Endothelial cell (in vitro differentiated cells): ENCODE measurements at regions not wholly inside any gene's neighbourhood (a gene's known extent, or its start where the extent isn't known, plus 50 kb on each side); places are given as distances from the start of the nearest gene placed in this dataset.
"Not testable (repeated sequence)": the region's sequence is repeated elsewhere in the genome, so short reads cannot be mapped to it uniquely, and the experiment has no call there.

Experiments
- DNase-seq: peaks from one replicate; pipeline ENCODE4 v3.0.0; 2021; ENCODE audit warnings: low spot score
- H3K27ac Mint-ChIP-seq: one replicate; pipeline ENCODE4 v1.8.0; 2021; ENCODE audit warnings: mixed read lengths, inconsistent platforms; ENCODE audit not compliant: unreplicated experiment
- H3K27me3 Mint-ChIP-seq: one replicate; pipeline ENCODE4 v1.8.0; 2021; ENCODE audit warnings: mild to moderate bottlenecking, moderate library complexity, mixed read lengths, inconsistent platforms; ENCODE audit not compliant: unreplicated experiment
- H3K36me3 Mint-ChIP-seq: one replicate; pipeline ENCODE4 v1.8.0; 2021; ENCODE audit warnings: mild to moderate bottlenecking, low read depth, mixed read lengths, inconsistent platforms; ENCODE audit not compliant: unreplicated experiment
- H3K4me1 Mint-ChIP-seq: one replicate; pipeline ENCODE4 v1.8.0; 2021; ENCODE audit warnings: mild to moderate bottlenecking, mixed read lengths, inconsistent platforms; ENCODE audit not compliant: unreplicated experiment
- H3K4me3 Mint-ChIP-seq: one replicate; pipeline ENCODE4 v1.8.0; 2021; ENCODE audit warnings: mild to moderate bottlenecking, mixed read lengths, inconsistent platforms; ENCODE audit not compliant: unreplicated experiment
- H3K9me3 Mint-ChIP-seq: one replicate; pipeline ENCODE4 v1.8.0; 2021; ENCODE audit warnings: mixed read lengths, inconsistent platforms; ENCODE audit not compliant: unreplicated experiment
- CTCF ChIP-seq: fragments of 200-600 bp; sonication (generic); IDR thresholded peaks from one replicate; pipeline ENCODE4 v1.5.0; 2021; ENCODE audit warnings: antibody characterized with exemption; ENCODE audit not compliant: unreplicated experiment

- no peak for DNase-seq
- Mint-ChIP-seq H3K27ac (no peak overlapping the region), H3K4me1 (no peaks in the 10 kb centered on the region), H3K4me3 (no peak overlapping the region), H3K36me3 (no peaks in the 10 kb centered on the region), H3K9me3 (no peaks in the 10 kb centered on the region), H3K27me3 (no peaks in the 10 kb centered on the region)
- no peak for TF ChIP-seq CTCF
Measured at GRCh38 chr1:70499695-70500094, 88.6 kb downstream of the CTH start.

GRCh38 chr1:70503358-70503757 lies 92.3 kb downstream of the CTH start:
- H3K4me3 Mint-ChIP-seq: no peak overlapping the region
- no peak for DNase-seq
- no peak overlapping the region for H3K27ac Mint-ChIP-seq
- no peaks in the 10 kb centered on the region for H3K4me1 Mint-ChIP-seq
- no peaks in the 10 kb centered on the region for H3K27me3 Mint-ChIP-seq
- H3K9me3 Mint-ChIP-seq: no peaks in the 10 kb centered on the region
- H3K36me3 Mint-ChIP-seq: no peaks in the 10 kb centered on the region
- no peak for TF ChIP-seq CTCF

- Mint-ChIP-seq H3K27ac (no peak overlapping the region), H3K9me3 (no peaks in the 10 kb centered on the region), H3K4me3 (no peak overlapping the region), H3K4me1 (no peaks in the 10 kb centered on the region), H3K36me3 (no peaks in the 10 kb centered on the region), H3K27me3 (no peaks in the 10 kb centered on the region)
- DNase-seq: no peak
- no peak for TF ChIP-seq CTCF
Measured at GRCh38 chr1:70504176-70504820, 93.2 kb downstream of the CTH start.

- no peak for TF ChIP-seq CTCF
- Mint-ChIP-seq H3K36me3 (no peaks in the 10 kb centered on the region), H3K4me3 (no peak overlapping the region), H3K9me3 (no peaks in the 10 kb centered on the region), H3K27ac (no peak overlapping the region), H3K4me1 (no peaks in the 10 kb centered on the region), H3K27me3 (no peaks in the 10 kb centered on the region)
- DNase-seq: no peak
Measured at GRCh38 chr1:70504821-70505193, 93.7 kb downstream of the CTH start.

- DNase-seq, H3K4me3 Mint-ChIP-seq, H3K27me3 Mint-ChIP-seq, H3K36me3 Mint-ChIP-seq, H3K4me1 Mint-ChIP-seq, H3K27ac Mint-ChIP-seq, H3K9me3 Mint-ChIP-seq: not testable (repeated sequence)
Measured at GRCh38 chr1:70507991-70508390, 96.9 kb downstream of the CTH start.
